HG02588 (cell line): ENCODE measurements at regions not wholly inside any gene's neighbourhood (a gene's known extent, or its start where the extent isn't known, plus 50 kb on each side); places are given as distances from the start of the nearest gene placed in this dataset.
"Not testable (repeated sequence)": the region's sequence is repeated elsewhere in the genome, so short reads cannot be mapped to it uniquely, and the experiment has no call there.

Source experiments
- ATAC-seq: cut with Tn5 transposase; IDR thresholded peaks from one replicate; pipeline ENCODE4 v1.9.1; 2021; ENCODE audit warnings: mild to moderate bottlenecking, moderate library complexity; ENCODE audit not compliant: unreplicated experiment

- ATAC-seq: no peak
Observed at GRCh38 chr10:8830876-8831275, 776.4 kb downstream of the GATA3 start.

- ATAC-seq: no peak
Observed at GRCh38 chr10:8835453-8836167, 781.1 kb downstream of the GATA3 start.

- ATAC-seq: no peak
Observed at GRCh38 chr10:8840356-8840755, 785.9 kb downstream of the GATA3 start.

- no peak for ATAC-seq
Observed at GRCh38 chr10:8844141-8844540, 789.7 kb downstream of the GATA3 start.

- no peak for ATAC-seq
Observed at GRCh38 chr10:8852546-8852945, 798.1 kb downstream of the GATA3 start.

- no peak for ATAC-seq
Observed at GRCh38 chr10:8853048-8853447, 798.6 kb downstream of the GATA3 start.

- ATAC-seq: not testable (repeated sequence)
Observed at GRCh38 chr10:8868924-8869323, 814.4 kb downstream of the GATA3 start.

- ATAC-seq: no peak
Observed at GRCh38 chr10:8873310-8873709, 818.8 kb downstream of the GATA3 start.

GRCh38 chr10:8874268-8874667 lies 819.8 kb downstream of the GATA3 start:
- ATAC-seq: no peak

- ATAC-seq: no peak
Observed at GRCh38 chr10:8874972-8875371, 820.5 kb downstream of the GATA3 start.

GRCh38 chr10:8876171-8876570 lies 821.7 kb downstream of the GATA3 start:
- ATAC-seq: no peak

GRCh38 chr10:8889538-8889937 lies 835.0 kb downstream of the GATA3 start:
- no peak for ATAC-seq

- no peak for ATAC-seq
Observed at GRCh38 chr10:8893102-8893501, 838.6 kb downstream of the GATA3 start.

GRCh38 chr10:8894148-8894547 lies 839.7 kb downstream of the GATA3 start:
- ATAC-seq: no peak

GRCh38 chr10:8897769-8898168 lies 843.3 kb downstream of the GATA3 start:
- ATAC-seq: no peak

GRCh38 chr10:8898745-8899330 lies 844.4 kb downstream of the GATA3 start:
- ATAC-seq: no peak

GRCh38 chr10:8902926-8903325 lies 848.4 kb downstream of the GATA3 start:
- no peak for ATAC-seq

GRCh38 chr10:8908013-8908412 lies 853.5 kb downstream of the GATA3 start:
- ATAC-seq: no peak

GRCh38 chr10:8910314-8910713 lies 855.8 kb downstream of the GATA3 start:
- ATAC-seq: no peak

GRCh38 chr10:8911032-8911431 lies 856.5 kb downstream of the GATA3 start:
- ATAC-seq: no peak

GRCh38 chr10:8912108-8912507 lies 857.6 kb downstream of the GATA3 start:
- no peak for ATAC-seq

GRCh38 chr10:8913720-8914119 lies 859.2 kb downstream of the GATA3 start:
- ATAC-seq: no peak

GRCh38 chr10:8919280-8919679 lies 864.8 kb downstream of the GATA3 start:
- no peak for ATAC-seq
